CD4-positive, alpha-beta T cell treated with Interferon alpha-2 for 1 hour (primary cell): ENCODE measurements at regions not wholly inside any gene's neighbourhood (a gene's known extent, or its start where the extent isn't known, plus 50 kb on each side); places are given as distances from the start of the nearest gene placed in this dataset.

Source experiments
- DNase-seq, 2 donors: peaks; one replicate each; pipeline ENCODE4 v3.0.0-alpha.2; 2020 to 2022

DNA sequence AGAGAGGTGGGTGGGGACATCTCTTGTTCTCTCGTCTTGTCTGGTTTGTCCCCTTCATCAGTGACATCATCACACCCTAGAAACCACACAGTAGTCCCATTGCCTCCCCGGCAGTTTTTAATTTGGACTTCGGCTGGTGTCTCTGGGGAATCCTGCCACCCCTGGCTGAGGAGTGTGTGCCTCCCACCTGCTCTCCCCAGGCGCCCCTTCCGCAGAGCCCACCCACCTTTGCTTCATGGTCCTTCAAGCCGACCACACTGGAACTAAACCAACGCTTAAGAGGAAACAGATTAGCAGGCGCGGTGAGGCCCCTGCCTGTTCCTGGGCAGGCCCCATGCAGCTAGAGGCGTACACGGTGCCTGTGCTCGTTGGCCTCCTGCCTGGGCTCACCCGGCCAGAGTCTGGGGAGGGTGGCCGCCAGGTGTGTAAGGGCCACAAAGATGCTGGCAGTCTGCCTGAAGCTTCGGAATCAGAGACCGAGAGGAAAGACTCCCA is 107.6 kb upstream of the SPRY4 start:
- DNase-seq = peak in 1 of 2 donors; percentile 47

DNA sequence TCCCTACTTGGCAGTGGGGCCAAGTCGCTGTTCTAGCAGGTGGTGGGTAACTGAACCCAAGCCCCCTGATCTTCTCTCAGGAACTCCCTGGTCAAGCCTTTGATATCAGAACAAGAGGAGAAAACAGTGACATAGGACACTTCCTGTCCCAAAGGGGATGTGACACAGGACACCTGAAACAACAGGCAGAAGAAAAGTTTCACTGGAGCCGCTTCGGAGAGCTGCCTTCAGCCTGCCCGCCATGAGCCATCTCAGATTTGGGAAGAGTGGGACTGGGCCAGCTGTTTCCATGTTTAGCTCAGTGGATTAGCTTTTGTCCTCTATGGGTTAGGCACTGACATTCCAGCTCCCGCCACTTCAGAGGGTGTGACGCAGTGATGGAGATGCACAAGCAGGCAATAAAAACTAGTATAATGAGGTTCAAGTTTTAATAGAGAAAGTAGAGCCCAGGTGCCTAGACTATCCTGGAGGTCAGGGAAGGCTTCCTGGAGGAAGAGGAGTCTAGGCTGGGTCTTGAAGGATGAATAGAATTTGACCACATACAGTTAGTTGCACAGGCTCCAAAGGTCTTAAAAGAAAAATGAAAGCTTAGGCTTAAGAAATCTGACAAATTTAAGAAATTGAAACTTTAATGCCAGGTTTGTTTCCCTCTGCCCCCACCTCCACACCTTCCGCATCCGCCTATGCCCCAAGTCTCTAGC is 104.1 kb upstream of the SPRY4 start:
- no peak for DNase-seq

DNA sequence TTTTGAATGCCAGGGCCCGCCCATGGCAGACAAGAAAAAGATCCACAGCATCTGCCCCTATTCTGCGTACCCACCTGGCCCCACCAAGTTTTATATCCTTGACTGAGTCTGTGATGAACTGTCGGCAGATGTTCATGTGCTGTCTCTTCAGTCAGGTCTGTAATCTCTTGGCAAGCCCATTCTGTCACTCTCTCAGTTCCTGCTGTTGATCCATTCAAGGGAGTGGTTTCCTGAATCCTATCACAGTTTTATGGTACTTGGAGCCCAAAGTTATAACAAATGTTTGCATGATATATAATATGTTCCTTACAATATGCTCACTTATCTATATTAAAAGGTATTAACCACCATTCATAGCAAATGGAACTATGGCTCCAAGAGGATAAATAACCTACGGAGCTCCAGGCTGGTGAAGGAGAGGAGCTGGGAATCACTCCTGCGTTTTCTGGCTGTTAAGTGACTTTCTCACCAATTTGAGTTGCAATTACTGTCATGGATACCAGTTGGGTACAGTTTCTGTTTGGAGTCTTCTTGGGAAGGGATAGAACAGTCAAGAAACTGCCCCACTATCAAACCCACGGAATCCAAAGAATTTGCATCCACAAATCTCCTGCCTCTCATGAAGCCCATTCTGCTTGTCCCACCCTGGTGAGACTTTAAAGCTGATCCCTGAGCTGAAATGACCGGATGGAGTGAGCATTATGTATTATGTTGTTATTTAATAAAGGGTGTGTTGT is 103.4 kb upstream of the SPRY4 start:
- no peak for DNase-seq

DNA sequence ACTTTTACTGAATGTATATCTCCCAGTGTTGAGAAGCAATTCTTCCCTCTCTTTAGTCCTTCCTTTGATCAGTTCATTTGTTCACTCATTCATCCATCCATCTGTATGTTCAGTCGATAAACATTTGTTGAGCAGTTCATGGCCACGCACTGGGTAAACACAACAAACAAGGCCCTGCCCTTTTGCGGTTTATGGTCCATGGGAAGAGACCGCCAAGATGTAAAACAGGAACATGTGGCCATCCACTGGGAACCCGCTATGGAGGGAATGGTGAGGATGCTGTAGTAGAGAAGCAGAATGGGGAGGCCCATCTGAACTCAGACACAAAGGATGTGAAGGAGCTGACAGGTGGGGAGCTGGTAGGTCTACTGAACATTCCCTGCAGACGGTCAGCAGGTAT is 102.7 kb upstream of the SPRY4 start:
- DNase-seq = no peak

DNA sequence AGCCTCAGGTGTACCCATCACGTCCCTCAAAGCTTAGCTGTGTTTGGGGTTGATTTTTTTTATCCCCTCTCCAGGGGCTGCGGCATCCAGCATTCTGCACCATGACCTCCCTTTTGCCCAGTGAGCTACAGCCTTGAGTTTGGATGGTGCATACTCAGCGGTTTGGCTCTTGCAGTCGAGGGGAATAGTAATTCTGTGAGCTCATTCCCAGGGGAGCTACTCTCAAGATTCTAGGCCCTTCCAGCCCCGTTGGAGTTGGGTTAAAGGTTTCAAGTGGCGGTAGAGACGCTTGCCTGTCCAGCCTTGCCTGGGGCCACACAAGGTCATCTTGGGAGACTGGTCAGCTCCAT is 102.2 kb upstream of the SPRY4 start:
- DNase-seq = no peak

DNA sequence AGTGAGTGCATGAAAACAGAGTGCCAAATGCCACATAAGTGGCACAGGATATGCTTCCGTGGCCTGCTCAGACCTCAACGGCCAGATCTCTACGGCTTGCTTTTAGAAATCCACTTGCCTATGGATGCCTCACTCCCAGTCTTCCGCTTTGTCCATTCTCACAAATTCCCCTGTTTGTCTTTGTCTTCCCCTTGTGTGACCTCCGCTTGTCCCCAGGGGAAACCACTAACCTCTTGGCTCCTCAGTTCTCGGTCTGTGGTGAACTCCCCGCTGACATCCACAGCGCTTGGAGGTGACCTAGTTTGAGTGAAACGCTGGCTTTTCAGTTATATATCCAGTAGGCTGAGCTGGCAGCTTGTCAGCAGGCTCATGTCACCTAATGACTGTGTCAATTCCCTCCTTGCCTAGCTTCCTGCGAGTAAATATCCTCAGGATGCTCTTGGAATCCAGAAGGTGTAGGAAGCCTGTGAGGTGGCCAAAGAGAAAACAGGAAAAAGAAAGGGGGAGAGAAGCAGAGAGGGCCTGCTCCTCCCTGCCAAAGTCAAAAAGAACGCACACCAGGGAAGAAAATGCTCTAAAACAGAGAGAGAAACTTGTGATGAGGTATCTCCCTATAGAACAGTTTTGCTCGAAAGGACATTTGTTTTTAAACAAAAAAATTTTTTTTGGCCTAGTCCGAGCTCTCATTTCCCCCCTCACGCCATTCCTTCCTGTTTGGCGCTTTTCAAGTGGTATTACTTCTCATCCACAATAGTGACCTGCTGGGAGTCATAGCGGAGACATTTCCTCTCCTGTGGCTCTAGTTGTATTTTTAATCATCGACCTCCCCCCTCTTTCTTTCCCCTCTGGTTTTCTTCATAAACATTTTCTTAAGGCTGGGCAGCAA is 101.6 kb upstream of the SPRY4 start:
- DNase-seq = peak; percentile 28 to 59

DNA sequence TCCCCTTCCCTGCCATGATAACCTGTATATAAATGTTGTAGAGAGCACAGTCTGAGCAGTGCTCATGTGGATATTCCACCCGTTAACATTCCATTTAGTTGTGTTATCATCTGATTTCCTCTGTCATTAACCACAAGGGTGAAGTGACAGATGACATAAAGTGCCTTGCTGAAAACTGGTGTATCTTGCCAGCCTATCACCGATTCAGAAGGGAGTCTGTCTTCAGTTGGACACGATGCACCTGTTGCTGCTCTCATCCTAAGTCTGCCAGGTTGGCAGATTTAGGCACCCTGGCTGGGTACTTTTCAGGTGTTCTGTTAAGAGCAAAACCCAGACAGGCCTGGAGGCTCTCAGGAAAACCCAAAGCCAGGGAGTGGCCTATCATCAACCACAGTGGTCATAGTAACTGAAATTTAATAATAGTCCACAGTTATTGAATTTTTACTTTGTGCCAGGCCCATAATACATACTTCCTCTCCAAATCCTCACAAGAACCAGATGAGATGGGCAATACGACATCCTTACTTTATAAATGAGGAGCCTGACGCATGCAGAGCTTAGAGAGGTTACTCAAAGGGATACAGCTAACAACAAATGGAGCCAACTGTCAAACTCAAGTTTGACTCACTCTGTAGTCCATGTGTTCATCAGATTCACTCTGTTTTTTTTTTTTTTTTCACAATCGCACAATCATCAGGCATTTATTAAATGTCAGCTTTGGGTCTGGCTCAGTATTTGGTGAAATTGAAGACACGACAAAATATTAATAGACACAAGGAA is 100.7 kb upstream of the SPRY4 start:
- DNase-seq = no peak

DNA sequence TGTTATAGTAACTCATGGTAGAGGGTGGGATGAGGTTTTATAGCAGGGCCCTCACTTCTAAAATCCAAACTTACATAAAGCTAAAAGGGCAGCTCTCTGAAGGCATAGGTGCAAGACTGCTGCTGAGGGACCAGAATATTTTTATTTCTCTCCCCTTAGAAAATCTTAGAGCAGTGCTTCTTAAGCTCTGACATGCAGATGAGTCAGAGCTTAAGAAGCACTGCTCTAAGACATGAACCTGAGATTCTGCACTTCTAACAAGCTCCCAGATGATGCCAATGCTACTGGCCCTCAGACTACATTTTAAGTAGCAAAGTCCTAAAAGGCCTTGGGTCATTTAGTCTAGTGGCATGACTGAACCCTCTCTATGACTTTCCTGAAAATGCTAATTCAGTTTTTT is 97.6 kb upstream of the SPRY4 start:
- no peak for DNase-seq

DNA sequence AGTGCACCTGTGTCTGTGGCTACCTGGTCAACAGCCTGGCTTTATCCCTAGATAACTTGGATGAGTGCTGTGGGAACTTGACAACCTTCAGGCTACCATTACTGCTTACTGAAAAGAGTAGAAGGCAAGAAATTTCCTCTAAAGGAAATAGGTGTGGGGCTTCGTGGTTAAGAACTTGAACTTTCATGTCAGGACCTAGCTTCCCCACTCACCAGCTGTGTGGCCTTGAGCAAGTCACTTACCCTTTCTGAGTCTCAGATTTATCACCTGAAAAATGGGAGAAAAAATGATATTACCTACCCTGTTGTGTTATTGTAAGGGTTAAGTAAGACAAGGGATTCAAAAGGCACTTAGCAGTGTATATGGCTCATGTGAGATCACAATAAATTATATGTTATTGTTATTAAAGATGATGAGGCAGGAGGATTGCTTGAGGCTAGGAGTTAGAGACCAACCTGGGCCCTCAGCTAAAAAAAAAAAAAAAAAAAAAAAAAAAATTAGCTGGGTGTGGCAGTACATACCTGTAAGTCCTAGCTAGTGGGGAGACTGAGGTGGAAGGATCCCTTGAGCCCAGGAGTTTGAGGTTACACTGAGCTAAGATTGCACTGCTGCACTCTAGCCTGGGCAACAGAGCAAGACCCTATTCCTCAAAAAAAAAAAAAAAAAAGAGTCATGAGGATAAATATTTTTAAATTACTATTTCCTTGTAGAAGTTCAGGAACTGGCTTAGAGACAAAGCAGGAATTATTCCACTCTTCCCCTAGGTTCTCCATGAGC is 97.0 kb upstream of the SPRY4 start:
- DNase-seq = no peak

DNA sequence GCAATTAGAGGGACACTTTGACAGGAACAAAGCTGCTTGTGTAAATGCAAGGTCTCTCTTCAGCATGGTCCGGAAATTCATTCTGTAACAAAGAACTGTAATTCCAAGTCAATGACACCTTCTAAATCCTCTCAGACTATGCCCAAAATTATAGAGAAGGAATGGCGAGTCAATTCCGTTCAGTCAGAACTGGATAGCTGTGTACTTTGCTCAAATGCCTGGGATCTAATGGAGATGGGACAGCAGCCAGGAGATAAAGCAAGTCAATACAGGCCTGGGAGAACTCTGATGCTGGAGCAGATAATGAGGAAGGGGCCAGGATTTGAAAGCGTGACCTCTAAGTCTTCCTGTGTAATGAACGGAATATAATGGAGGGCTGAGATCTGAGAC is 96.4 kb upstream of the SPRY4 start:
- DNase-seq = no peak

DNA sequence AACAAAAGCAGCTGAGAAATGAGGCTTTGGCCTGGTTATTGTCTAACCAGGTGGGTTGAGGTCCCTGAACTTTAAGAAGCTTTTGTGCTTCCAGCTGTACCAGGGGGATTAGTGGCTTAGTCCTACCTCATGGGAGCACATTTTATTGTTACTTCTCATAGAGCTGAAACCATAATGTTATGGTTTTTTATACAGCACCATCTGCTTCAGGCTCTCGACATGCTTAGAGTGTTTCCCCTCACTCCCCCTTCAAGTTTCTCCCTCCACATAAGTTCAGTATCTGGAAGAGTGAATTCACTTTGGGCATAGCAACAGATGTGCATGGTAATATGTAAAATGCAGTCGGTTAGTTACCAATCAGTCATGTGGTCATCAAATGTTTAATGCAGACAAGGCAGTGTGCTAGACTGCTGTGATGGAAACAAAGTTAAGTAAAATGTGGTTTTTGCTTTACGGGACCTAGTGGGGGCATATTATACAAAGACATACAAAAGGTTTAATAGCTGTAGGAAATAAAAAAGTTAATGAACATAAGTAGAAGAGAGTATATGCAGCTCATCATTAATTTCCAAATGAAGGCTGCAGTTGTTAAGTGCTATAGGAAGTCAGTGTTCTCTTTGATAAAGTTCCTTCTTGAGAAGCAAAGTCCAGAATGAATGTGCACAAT is 95.9 kb upstream of the SPRY4 start:
- no peak for DNase-seq

DNA sequence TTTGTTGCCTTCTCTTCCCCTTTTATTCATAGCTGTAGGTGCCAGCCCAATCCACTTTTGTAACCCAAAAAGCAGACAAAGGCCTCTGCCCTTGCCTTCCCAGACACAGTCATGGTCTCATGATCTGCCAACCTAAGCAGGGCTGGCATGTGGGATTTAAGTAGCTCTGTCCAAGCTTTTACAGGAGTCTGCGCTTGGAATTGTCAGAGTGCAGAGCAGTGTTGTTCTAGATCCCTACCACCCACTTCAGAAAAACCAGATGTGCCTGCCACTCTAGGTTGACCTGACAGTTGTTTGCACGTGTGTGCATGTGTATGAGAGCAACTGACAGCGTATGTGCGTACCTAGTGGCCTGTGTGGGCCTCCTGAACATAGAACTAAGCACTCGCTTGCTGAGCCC is 87.8 kb upstream of the SPRY4 start:
- no peak for DNase-seq

DNA sequence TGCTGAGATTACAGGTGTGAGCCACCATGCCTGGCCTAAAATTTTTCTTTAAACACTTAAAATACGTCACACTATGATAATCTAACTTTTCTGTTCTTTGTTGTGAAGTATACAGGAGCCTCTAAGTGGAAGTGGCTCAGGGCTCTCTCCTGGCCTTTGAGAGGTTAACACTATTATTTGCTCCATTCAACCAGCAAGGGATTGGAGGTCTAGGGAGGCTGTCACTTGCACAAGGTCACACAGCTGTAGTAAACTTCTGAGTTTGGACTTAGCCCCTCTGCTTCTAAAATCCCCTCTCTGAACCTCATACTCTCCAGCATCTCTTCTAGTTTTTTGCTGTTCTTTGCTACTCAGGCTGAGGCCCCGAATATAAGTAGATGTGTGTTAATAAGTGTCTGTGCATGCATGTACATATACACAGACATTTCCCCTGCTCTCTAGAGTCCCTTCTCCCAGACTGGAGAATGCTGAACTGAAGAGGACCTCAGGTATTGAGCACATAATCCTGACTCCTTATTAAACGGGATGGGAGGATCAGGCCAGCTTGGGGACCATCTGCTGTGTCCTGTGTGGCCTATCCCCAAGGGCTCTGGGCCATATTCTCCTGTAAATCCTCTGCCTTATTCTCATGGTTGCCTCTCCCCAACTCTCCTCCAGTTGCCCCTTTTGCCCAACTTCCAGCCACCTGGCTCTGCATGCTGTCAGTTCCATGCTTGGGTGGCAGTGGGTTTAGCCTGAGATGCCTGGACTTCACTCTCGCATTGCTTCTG is 87.0 kb upstream of the SPRY4 start:
- DNase-seq = no peak

DNA sequence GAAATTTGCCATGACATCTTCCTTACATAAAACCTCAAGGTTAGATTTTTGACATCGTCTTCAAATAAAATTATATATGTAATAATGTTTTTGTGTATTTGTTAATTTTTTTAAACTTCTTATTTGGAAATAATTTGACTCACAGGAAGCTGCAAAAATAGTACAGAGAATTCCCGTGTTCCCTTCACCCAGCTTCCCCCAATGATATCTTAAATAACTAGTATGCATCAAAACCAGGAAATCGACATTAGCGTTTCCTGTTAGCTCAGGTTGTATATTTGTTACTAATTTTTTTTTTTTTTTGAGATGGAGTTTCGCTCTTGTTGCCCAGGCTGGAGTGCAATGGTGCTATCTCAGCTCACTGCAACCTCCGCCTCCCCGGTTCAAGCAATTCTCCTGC is 86.3 kb upstream of the SPRY4 start:
- DNase-seq = no peak

DNA sequence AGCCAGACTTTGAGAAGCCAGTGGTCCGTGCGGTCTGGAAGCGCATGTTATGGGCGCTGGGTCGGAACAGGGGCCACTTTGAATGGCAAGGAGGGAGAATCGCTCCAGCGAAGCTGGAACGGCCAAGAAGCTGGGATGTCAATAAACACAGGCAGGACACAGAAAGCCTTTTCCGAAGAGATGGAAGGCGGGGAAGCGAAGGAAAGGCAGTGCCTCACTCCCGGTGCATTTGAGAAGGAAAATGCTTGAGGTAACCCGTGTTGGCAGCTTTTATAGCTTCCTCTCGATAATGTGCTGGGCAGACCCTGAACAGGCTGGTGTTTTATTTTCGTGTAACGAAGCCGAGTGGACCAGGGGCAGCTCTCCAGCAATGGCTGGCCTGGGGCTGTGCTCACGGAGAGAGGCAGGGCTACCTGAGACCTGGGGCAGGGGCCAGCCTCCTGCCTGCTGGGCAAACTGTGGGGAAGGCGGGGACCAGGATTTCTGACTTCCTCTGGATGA is 84.2 kb upstream of the SPRY4 start:
- DNase-seq = no peak

DNA sequence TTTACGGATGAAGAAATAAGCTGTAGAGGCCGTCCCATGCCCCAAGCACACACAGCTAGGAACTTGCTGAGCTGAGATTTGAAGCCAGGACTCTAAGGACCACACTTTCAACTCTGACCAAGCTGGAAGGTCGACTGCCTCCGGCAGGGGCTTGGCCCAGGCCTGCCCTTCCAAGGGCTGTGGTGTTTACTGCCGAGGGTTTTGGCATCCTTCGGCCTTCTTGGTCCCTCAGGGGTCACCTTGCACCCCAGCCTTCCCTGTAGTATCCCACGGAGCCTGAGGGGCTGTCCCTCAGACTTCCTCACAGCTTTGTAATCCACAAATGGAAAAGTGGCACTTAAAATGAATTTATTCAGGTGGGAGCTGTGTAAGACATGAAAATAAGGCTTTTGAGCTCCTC is 83.7 kb upstream of the SPRY4 start:
- DNase-seq = no peak

DNA sequence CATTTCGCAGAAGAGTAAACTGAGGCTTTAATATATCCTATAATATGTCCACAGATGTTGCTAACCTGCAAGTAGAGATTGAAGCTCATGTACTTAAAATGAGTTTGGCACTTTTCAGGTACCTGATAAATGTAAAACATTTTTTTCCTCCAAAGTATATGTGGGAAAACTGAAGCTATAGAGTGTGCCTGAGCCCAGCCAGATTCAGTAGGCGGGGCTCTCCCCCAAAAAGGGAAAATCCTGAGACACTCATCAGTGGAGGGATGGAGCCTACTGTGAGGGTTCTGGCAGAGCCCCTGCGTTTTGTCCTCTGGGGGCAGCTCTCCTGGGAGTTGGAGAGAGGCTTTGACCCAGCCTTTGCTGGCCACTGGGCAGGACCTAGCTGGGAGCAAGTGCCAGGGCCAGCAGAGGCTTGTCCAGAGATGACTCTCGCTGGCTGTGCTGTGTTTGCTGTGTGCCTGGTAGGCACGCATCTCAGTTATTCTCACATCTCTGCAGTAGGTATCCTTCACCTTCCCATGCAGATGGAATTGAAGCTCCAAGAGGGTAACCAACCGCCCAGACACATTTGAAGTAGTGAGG is 81.1 kb upstream of the SPRY4 start:
- DNase-seq = no peak

DNA sequence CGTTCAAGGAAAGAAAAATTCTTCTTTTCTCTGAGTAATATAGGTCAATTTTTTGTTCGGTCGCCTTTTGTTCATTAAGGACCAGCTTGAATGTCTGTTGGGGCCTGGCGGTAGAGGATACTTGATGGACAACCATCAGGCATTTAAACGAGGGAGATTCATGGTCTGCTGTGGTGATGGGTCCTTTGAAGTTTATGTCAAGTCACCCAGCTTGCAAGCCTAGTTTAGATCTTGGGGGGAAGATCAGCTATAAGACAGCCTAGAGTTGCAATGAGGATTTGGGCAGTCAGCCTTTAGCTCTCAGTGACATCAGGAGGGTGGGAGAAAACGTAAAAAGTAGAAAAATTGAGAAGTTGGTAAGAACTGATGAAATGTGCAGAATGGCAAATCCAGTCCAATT is 80.2 kb upstream of the SPRY4 start:
- no peak for DNase-seq

DNA sequence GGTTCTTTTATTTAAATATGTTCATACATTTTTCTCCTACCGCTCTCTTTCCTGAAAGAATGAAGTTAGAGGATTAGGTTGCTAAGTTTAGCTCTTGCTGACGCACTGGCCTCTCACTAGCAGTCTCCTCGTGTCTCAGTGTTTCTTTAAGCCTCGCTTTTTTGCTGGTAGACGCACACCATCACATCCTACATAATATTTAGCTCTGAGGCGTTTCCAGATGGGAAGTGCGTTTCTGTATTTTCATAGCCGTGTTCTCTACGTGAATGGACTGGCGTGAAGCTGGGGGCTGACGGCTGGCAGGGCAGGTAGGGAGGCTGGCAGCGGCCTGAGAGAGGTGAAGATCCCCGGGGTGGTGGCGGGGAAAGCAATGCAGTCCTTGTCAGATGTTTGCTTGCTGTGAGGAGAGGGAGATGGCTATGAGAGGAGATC is 79.2 kb upstream of the SPRY4 start:
- no peak for DNase-seq

DNA sequence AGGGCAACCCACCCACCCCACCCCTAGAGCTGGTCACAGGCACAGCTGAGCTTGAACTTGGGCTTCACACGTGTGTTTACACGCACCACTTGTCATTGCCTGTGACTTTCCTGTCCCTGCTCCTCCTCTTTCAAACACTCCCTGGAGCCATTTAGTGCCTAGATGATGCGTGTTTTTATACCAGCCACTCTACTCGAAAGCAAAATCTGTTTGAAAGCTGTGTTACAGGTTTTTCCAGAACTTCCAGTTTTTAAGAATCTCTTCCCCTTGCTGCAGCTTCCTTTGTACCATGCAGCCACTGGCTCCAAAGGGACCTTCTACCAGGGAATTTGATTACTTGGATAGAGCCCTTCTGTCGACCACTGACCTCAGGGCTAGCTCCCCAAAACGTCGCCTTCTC is 78.8 kb upstream of the SPRY4 start:
- no peak for DNase-seq
